ENCODE measurements at regions not wholly inside any gene's neighbourhood (a gene's known extent, or its start where the extent isn't known, plus 50 kb on each side); places are given as distances from the start of the nearest gene placed in this dataset.
A peak's percentile ranks its signal among the peaks of the same experiment; 100 is the strongest.

DNA sequence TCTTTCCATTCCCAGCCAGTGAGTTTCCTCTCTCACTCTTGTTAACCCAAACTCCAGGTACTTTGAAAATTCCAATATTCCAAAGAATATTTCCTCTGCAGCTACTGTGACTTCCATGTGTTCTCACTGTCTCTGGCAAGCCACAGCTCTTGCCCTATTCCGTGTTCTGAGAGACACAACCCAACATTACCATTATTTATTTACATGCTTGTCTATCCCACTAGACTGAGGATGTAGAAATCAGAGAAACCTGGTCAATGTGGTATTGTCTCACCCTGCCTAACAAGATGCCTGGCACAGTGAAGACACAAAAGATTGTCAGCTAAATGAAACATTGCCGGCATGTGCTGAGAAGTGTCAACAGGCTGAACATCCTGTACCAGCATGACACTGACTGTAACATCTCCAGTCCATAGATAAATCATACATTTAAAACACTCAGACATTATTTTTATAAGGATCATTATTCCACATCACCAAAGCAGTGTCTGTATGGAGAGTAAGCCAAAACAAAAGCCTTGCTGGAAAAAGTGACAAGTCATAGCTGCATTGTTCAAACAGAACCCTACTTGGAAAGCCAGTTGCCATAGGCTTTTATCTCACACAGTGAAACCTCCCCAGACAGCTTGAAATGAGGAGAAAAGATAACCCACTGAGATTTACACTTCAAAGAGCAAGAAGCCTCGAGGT, 72.3 kb downstream of the SIPA1L2 start:
- DNase-seq (ENCODE audit: extremely low spot score), result no peak
- intact Hi-C loops (cut with DNase I), result no loop called here
- peak overlapping the region; percentile 9 to 62 (median 38) for H3K27ac ChIP-seq (replicated peaks in 1 of 4)
- no peaks in the 10 kb centered on the region for H3K36me3 ChIP-seq
- peaks cover 79 to 100% (median 88%) of the 10 kb centered on the region in 4 donors for H3K4me1 ChIP-seq
- no peaks in the 10 kb centered on the region for H3K27me3 ChIP-seq
- no peaks in the 10 kb centered on the region for H3K9me3 ChIP-seq
- 54% methylated on average over 3 of the region's 3 CpGs for WGBS
- TF ChIP-seq EP300 (IDR thresholded peaks at IDR 0.05) (peak; percentile 53), POLR2A (IDR thresholded peaks at IDR 0.05; ENCODE audit: low read depth) (no peak), POLR2AphosphoS5 (IDR thresholded peaks at IDR 0.05) (peak; percentile 46 to 53)
- H3K4me3 ChIP-seq, result no peak overlapping the region

DNA sequence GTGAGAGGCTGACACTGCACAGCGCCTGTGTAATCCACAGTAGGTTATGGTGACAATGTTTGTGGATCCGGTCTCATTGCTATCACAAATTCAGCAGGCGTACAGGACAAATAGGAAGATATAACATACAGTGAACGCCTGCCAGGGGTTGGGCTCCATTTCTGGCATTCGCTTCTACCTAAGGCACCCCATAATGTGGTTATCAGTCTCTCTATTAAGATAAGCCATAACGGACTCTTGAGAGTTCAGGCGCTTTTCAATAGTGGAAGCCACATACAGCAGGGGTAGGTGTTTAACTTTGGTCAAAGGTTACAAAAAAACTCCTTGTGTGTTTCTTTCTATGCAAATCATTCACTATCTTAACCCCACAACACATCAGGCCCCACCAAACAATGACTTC, 72.8 kb downstream of the SIPA1L2 start:
- H3K4me1 ChIP-seq, result peaks cover 76 to 100% (median 87%) of the 10 kb centered on the region in 4 donors
- no peaks in the 10 kb centered on the region for H3K36me3 ChIP-seq
- H3K27me3 ChIP-seq, result no peaks in the 10 kb centered on the region
- no peak for TF ChIP-seq POLR2A (IDR thresholded peaks at IDR 0.05; ENCODE audit: low read depth)
- TF ChIP-seq, protein P1, sequence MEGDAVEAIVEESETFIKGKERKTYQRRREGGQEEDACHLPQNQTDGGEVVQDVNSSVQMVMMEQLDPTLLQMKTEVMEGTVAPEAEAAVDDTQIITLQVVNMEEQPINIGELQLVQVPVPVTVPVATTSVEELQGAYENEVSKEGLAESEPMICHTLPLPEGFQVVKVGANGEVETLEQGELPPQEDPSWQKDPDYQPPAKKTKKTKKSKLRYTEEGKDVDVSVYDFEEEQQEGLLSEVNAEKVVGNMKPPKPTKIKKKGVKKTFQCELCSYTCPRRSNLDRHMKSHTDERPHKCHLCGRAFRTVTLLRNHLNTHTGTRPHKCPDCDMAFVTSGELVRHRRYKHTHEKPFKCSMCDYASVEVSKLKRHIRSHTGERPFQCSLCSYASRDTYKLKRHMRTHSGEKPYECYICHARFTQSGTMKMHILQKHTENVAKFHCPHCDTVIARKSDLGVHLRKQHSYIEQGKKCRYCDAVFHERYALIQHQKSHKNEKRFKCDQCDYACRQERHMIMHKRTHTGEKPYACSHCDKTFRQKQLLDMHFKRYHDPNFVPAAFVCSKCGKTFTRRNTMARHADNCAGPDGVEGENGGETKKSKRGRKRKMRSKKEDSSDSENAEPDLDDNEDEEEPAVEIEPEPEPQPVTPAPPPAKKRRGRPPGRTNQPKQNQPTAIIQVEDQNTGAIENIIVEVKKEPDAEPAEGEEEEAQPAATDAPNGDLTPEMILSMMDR (IDR thresholded peaks at IDR 0.05), result no peak
- TF ChIP-seq EP300 (IDR thresholded peaks at IDR 0.05), result no peak
- TF ChIP-seq POLR2AphosphoS5 (IDR thresholded peaks at IDR 0.05), result no peak
- intact Hi-C loops (cut with DNase I), result no loop called here
- WGBS, result 96% methylated on average over 7 of the region's 7 CpGs
- no peak for DNase-seq (ENCODE audit: extremely low spot score)
- peak overlapping the region in 3 of 4 donors; percentile 27 to 62 (median 36) for H3K27ac ChIP-seq (replicated peaks in 1 of 4)
- no peak overlapping the region for H3K4me3 ChIP-seq
- no peaks in the 10 kb centered on the region for H3K9me3 ChIP-seq

DNA sequence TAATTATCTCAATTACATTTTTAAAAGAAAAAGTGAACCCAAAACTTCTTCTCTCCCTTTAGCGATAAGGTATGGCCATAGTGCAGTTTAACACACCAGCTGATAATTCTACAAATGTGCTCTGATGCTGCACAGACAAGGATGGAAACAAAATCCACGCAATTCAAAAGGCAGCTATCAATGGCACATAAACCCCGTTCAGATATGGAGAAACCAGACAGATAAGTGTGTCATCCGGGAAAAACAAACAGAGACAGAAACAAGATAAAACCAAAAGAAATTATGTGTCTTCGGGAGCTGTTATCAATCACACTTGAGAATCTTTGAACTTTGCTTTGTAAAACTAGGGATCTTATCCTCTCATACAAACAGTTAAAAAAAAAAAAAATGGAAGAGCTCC, 73.6 kb downstream of the SIPA1L2 start:
- intact Hi-C loops (cut with DNase I), result no loop called here
- no peaks in the 10 kb centered on the region for H3K27me3 ChIP-seq
- H3K4me1 ChIP-seq, result peaks cover 69 to 99% (median 83%) of the 10 kb centered on the region in 4 donors
- 75% methylated on average over 5 of the region's 5 CpGs for WGBS
- H3K4me3 ChIP-seq, result no peak overlapping the region
- no peaks in the 10 kb centered on the region for H3K36me3 ChIP-seq
- H3K9me3 ChIP-seq, result no peaks in the 10 kb centered on the region
- DNase-seq (ENCODE audit: extremely low spot score), result no peak
- no peak for TF ChIP-seq POLR2AphosphoS5 (IDR thresholded peaks at IDR 0.05)
- TF ChIP-seq, protein P1 (IDR thresholded peaks at IDR 0.05), result no peak
- H3K27ac ChIP-seq (replicated peaks in 1 of 4), result peak overlapping the region in 3 of 4 donors; percentile 12 to 65 (median 62)

DNA sequence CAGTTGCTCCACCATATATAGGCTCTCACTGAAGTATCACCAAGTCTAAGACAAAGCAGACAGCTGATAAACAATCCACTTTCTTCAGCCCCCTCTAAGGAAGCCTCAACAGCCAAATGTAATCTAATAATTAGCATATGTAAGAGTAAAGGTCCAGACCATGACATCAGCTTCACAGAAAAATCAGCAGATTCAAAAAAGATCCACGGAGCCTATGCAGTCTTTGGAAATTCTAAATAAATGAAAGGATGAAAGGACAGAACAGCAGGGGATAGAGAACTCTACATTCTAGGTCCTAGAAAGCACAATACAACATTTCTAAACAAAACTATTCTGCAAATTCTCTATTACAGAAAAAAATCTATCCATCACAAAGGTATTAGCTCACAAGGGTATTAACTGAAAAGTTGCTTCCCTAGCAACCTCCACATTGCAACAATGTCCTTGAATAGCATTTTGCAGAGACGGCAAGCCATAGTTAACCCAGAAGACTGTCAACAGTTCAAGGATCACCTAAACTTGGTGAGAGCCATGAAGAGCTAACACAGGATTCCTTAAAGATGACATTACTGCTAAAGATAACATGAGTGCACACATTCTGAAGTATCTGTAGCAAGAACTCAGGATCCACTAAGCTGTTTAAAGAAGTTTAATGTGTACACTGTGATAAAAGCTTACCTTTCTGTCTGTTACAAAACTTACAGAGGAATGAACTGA, 74.3 kb downstream of the SIPA1L2 start:
- no peak overlapping the region for H3K4me3 ChIP-seq
- 49% methylated on average over 2 of the region's 2 CpGs for WGBS
- intact Hi-C loops (cut with DNase I), result no loop called here
- DNase-seq (ENCODE audit: extremely low spot score), result no peak
- H3K27me3 ChIP-seq, result no peaks in the 10 kb centered on the region
- TF ChIP-seq, protein P1 (IDR thresholded peaks at IDR 0.05), result no peak
- TF ChIP-seq EP300 (IDR thresholded peaks at IDR 0.05), result no peak
- TF ChIP-seq POLR2AphosphoS5 (IDR thresholded peaks at IDR 0.05), result no peak
- no peak for TF ChIP-seq POLR2A (IDR thresholded peaks at IDR 0.05; ENCODE audit: low read depth)
- no peaks in the 10 kb centered on the region for H3K9me3 ChIP-seq
- peak overlapping the region; percentile 12 to 65 (median 58) for H3K27ac ChIP-seq (replicated peaks in 1 of 4)
- no peaks in the 10 kb centered on the region for H3K36me3 ChIP-seq
- H3K4me1 ChIP-seq, result peaks cover 70 to 92% (median 87%) of the 10 kb centered on the region in 4 donors

DNA sequence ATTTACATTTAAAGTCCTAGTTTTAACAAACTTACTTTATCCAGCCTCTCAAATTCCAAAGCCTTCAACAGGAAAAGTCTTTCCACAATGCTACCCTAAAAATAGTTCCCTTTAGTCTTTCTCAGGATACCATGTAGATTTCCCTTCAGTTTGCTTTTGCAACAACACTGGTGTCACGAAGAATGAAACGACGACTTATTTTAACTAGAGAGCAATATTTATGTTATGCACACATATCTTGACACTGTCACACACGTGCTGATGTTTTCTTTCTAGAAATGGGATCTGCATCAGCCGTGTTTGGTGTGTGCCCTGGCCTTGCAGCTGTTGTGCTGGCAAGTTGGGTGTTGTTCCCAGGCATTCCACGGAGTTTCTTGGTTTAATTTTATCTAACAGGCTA, 75.5 kb downstream of the SIPA1L2 start:
- H3K9me3 ChIP-seq, result no peaks in the 10 kb centered on the region
- H3K27me3 ChIP-seq, result no peaks in the 10 kb centered on the region
- peak overlapping the region; percentile 53 to 65 (median 60) for H3K27ac ChIP-seq (replicated peaks in 1 of 4)
- intact Hi-C loops (cut with DNase I), result loop anchor here (5.0 kb wide), 1 partner anchor 73 kb away; no protein-coding TSS in a partner anchor
- DNase-seq (ENCODE audit: extremely low spot score), result no peak
- WGBS, result 29% methylated on average over 6 of the region's 6 CpGs
- no peaks in the 10 kb centered on the region for H3K36me3 ChIP-seq
- TF ChIP-seq POLR2A (IDR thresholded peaks at IDR 0.05; ENCODE audit: low read depth) (no peak), POLR2AphosphoS5 (IDR thresholded peaks at IDR 0.05) (no peak), EP300 (IDR thresholded peaks at IDR 0.05) (no peak)
- TF ChIP-seq, protein P1 (IDR thresholded peaks at IDR 0.05), result no peak
- H3K4me1 ChIP-seq, result peaks cover 69 to 89% (median 84%) of the 10 kb centered on the region in 4 donors
- peak overlapping the region in 1 of 4 donors; percentile 4 for H3K4me3 ChIP-seq

Data from esophagus muscularis mucosa (tissue), 4 donors.